ENCODE measurements at regions not wholly inside any gene's neighbourhood (a gene's known extent, or its start where the extent isn't known, plus 50 kb on each side); places are given as distances from the start of the nearest gene placed in this dataset.
"Not testable (repeated sequence)": the region's sequence is repeated elsewhere in the genome, so short reads cannot be mapped to it uniquely, and the experiment has no call there.

- no peak for DNase-seq
These were observed 276.8 kb upstream of the GRM3 start for GRCh38 chr7:86366946-86367345.

DNA sequence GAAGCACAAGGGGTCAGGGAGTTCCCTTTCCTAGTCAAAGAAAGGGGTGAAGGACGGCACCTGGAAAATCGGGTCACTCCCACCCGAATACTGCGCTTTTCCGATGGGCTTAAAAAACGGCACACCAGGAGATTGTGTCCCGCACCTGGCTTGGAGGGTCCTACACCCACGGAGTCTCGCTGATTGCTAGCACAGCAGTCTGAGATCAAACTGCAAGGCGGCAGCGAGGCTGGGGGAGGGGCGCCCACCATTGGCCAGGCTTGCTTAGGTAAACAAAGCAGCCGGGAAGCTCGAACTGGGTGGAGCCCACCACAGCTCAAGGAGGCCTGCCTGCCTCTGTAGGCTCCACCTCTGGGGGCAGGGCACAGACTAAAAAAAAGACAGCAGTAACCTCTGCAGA, 303.3 kb upstream of the GRM3 start:
- not testable (repeated sequence) for DNase-seq

DNA sequence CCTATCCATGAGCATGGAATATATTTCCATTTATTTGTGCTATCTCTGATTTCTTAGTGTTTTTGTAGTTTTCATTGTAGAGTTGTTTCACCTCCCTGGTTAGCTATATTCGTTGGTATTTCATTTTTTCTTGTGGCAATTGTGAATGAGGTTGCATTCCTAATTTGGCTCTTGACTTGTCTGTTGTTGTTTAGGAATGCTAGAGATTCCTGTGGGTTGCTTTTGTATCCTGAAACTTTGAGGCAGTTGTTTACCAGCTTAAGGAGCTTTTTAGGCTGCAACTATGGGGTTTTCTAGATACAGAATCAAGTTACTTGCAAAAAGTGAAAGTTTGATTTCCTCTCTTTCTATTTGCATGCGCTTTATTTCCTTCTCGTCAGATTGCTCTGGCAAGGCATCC, 304.7 kb upstream of the GRM3 start:
- DNase-seq: no peak

DNA sequence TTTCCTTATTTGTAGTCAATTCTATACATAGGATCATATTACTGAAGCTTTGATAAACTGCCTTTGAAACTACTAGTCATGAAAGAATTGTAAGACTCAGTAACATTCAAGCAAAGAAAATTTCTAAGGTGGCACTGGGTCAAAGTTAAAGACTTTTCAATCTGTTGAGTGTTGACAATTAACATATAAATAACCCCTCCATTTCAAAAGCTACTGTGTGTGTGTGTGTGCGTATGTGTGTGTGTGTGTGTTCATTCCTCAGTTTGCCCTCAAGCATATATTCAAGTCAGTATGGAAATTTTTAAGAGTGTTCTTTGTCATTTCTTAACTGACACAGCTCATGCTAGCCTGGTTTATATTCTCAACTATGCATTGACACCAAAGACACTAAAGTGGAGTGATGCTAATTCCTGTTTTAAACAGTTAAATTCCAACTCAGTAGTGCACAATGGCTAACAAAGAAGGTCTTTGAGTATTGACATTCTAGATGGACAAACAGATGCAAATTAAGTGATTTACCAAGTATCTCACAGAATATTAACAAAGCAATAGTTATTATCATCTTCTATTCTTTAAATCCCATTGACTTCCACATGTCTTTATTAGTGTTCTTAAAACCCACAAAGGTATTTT, 314.8 kb upstream of the GRM3 start:
- DNase-seq: no peak

DNA sequence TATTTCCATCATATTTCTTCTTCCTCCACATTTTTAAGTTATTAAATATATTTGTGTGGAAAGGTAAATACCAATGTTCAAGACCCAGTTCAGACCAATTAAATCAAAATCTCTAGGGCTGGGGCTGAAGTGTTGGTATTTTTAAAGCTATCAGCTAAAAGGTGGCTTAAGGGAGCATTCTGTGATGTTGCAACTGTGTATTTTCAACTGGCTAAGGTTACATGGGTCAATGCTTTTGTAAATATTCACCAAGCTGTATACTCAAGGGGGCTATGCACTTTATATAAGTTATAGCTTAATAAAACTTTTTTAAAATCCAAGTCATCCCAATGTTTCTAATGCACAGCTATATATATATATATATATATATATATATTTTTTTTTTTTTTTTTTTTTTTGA, 316.9 kb upstream of the GRM3 start:
- DNase-seq: no peak

- no peak for DNase-seq
These were observed 322.8 kb upstream of the GRM3 start for GRCh38 chr7:86320889-86321288.

DNA sequence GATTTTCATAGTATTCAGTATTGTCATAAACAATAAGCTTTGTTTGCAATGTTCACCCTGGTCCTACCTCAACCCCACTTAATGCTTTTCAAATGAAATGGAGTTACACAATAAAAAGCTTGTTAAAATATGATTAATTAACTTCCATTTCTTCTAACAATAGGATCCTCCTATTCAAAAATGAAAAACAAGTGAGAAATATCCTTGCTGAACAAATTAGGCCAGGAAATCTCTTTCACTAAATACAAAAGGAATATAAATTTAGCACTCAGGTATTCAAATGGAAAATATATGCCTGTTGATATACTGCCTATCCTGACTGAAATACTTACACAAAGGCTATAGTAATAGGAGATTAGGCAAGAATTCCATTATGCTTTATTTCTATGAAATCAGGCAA, 323.4 kb upstream of the GRM3 start:
- no peak for DNase-seq

DNA sequence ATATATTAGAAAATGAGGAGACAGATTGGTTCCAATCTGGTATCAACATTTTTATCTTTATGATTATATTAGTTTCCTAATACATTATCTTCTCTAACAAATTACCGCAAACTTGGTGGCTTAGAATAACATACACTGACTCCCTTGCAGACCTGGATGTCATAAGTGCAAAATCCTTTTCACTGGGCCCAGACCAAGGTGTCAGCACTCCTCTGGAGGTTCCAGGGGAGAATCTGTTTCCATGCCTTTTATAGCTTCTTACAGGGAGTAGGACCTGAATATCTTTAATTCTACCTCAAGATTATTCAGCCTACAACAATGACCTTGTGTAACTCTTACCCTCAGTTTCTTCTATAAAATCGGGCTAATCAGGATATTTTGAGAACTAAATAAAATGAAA, 329.9 kb upstream of the GRM3 start:
- DNase-seq: no peak

GRCh38 chr7:86301301-86301700, 342.4 kb upstream of the GRM3 start:
- DNase-seq: no peak

DNA sequence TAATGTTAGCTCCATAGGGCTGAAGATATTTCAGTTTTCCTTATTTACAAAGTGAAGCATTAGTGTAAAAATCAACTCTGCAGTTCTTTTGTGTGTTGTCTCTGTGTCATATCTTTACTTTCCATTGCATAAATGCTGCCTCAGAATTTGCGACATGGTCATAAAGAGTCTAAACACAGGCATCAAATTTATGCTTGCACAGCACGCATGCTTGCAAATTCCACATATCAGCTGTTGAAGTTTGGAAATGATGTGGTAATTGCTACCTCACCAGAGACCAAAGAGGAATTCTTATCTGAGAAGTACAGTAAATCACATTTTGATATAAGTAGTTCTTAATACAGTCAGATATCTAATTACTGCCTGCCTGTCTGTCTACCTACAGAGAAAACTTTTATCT, 348.2 kb upstream of the GRM3 start:
- DNase-seq: no peak

DNA sequence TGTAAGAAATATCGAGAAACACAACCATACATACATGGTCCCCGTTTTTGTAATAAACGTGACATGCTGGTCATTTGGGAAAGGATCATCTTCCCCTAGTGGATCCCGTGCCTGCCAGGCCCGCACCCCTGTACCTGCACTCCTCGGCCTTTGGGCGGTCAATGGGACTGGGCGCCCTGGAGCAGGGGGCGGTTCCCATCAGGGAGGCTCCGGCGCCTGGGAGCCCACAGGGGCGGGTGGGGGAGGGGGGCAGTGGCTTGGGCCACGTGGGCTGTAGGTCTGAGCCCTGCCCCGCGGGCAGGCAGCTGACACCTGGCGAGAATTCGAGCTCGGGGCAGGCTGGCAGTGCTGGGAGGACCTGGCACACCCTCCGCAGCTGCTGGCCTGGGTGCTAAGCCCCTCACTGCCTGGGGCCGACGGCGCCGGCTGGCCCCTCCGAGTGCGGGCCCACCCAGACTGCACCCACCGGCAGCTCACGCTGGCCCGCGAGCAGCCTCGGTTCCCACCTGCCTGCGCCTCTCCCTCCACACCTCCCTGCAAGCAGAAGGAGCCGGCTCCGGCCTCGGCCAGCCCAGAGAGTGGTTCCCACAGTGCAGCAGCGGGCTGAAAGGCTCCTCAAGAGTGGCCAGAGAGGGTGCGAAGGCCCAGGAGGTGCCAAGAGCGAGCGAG, 361.6 kb upstream of the GRM3 start:
- DNase-seq: no peak

- no peak for DNase-seq
These were observed 363.6 kb upstream of the GRM3 start for GRCh38 chr7:86280150-86280549.

DNA sequence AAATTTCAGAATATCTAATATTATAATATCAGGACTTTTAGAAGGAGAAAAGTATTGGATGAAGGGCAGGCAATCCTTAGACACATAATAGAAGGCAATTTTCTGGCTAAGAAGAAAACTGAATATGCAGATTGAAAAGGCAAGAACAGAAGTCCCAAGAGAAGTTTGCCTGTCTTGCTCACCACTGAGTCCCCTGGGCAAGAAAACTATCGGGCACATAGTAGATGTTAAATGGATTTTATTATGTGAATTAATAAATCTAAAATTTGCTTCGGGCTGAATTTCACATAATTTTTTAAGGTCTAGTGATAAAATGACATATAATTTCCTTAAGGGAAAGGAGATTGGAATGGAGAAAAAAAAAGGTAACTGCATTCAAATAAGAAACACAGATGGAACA, 380.9 kb upstream of the GRM3 start:
- DNase-seq: no peak

DNA sequence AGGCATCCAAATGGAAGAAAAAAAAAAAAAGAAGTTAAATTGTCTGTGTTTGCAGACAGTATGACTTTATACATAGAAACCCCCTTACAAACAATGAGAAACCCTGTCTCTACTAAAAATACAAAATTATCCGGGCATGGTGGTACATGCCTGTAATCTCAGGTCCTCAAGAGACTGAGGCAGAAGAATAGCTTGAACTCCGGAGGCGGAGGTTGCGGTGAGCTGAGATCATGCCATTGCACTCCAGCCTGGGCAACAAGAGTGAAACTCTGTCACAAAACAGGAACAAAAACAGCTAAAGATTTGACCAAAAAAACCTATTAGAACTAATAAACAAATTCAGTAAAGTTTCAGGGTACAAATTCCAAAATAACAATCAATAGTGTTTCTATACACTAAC, 385.8 kb upstream of the GRM3 start:
- DNase-seq: no peak

DNA sequence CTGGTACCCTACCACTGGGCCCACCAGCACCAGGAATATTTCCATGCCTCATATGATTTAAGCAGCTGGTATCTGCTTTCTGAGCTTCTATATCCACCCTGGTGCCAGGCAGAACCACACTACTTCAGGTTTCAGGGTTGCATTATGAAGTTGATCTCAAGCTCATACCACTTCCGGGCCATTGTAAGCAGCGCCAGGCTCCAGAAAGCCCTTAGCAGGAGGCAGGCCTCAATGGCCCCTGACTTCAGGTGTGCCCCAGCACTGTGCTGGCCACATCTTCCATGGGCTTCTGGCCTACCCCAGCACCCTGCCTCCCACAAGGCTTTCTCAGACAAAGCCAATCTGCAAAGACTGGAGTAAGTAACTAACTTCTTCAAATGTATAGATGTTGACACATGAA, 391.3 kb upstream of the GRM3 start:
- DNase-seq: no peak

DNA sequence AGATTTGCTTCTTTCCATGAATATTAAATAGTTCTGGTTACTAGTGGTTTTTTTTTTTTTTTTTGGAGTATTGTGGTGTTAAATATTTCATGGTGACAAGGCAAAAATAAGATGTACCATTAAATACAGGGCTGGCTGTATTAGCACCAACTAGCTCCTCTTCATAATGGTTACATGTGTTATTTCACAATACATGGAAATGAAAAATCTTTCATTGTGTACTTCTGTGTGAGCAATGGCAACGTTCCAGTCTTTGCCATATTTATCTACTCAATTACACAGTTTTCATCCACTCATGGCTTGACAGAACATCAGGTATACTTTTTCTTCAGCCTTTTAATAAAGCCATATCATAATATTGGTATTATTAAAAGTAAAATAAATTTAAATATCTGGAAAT, 394.7 kb upstream of the GRM3 start:
- DNase-seq: no peak

GRCh38 chr7:86243171-86243570, 400.5 kb upstream of the GRM3 start:
- DNase-seq: no peak

DNA sequence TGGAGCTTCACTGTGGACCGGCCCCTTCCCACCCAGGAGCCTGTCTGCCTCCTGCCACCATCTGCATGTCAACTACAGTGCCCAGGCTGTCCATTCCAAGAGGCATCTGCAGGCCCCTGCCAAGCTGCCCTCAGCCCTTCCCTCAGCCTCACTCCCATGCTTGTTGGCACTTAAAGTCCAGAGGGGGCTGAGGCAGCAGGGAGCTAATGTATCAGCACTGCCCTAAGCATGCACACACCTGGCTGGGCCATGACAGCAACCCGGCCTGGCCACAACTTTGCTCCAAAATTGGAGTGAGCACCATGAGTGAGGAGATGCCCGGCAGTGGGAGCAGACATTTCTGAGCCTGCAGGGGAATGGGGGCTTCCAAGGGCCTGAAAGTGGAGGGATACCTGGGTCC, 417.5 kb upstream of the GRM3 start:
- DNase-seq: no peak

DNA sequence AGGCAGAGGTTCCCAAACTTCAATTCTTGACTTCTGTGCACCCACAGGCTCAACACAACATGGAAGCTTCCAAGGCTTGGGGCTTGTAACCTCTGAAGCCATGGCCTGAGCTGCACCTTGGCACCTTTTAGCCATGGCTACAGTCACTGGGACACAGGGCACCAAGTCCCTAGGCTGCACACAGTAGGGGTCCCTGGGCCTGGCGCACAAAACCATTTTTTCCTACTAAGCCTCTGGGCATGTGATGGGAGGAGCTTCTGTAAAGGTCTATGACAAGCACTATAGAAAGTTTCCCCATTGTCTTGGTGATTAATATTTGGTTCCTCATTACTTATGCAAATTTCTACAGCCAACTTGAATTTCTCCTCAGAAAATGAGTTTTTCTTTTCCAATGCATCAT, 420.9 kb upstream of the GRM3 start:
- no peak for DNase-seq

DNA sequence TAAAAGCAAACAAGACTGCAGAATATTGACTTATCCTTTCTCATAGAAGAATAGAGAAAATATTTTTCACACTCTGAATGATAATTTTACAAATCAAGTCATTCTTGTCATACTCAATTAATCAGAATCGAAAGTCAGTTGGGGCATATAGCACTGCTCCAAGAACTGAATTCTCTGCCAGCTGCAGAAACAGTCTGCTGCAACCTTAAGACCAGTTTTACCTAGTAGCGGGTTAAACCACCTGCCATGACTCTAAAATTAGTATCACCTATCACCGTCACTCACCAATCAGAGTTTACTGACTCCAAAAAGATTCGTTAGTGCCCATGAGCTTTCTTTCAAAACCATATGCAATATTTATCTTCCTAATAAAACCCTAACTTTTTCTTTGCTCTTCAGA, 429.0 kb upstream of the GRM3 start:
- DNase-seq: no peak

GRCh38 chr7:86212976-86213375, 430.7 kb upstream of the GRM3 start:
- no peak for DNase-seq

GRCh38 chr7:86209036-86209435, 434.7 kb upstream of the GRM3 start:
- no peak for DNase-seq

GRCh38 chr7:86207740-86208139, 436.0 kb upstream of the GRM3 start:
- no peak for DNase-seq

DNA sequence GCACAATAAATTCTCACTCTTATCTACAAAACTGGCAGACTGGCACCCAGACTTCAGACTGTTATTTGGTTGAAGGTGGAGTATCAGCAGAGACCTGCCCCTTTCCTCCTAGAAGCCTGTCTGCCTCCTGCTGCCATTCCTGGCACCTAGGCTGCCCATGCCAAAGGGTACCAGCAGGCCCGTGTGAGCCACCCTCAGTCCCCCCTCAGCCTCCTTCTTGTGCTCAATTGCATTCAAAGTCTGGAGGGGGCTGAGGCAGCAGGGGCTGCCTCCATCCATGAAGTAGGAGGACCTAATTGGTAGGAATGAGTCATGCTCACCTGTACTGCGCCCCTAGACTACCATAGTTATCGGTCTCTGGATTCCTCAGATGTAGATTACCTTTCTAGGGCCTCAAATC, 440.9 kb upstream of the GRM3 start:
- DNase-seq: no peak

DNA sequence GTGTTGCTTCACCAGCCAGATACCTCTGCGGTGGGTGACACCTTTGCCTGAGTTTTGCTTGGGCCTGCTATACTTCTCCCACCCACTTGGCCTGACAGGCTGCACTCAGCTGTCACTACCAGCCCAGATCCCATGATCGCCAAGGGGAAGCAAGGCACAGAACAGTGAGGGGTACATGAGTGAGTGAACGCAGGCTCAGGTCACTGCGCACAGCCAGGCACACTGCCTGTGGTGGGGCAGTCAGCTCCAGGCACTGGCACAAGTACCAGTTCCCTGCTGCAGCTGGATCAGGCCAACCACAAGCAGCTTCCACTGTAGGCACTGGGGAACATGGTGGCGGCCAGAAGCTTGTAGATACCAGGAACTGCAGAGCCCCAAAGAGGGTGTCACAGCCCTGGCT, 441.9 kb upstream of the GRM3 start:
- DNase-seq: no peak

Measured in NK-92 treated with Interleukin-12 subunit alpha and Interleukin-12 subunit beta, amount 100 ng/mL, for 24 hours (cell line).